AML-193 (cell line): ENCODE measurements at regions not wholly inside any gene's neighbourhood (a gene's known extent, or its start where the extent isn't known, plus 50 kb on each side); places are given as distances from the start of the nearest gene placed in this dataset.
"Not testable (repeated sequence)": the region's sequence is repeated elsewhere in the genome, so short reads cannot be mapped to it uniquely, and the experiment has no call there.

Source experiments
- DNase-seq, 2 experiments: peaks; one replicate each; lab custom pipeline; 2025; lab: John Stamatoyannopoulos, UW

DNA sequence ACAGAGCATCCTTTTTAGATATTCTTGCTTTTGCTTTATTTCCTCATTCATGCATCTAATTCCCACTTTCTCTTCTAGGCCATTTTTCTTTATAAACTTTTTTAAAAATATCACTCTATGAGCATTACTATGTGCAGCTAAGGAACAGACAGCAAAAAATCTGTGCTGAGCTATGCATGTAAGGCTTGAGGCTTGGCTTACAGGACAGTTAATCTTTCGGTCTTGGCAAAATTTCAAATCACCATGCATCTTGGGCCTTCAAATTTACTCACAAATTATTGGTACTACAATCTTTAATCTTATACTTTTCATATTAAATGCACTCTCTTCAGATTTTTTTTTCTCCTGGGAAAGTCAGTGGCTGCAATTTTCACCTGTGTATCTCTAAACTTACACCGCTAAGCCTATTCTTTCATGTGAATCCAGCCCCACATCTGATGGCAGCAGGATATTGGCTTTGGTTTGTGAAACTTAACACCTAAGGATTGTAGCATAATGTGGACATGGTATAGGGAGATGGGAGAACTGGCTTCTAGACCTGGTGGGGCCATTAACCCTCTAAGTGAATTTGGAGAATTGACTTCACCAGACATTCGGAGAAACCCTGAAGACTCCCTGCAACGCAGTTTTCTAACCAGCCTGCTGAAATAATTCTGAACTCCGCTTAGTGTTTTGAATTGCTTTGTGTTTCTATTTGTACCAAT, 278.3 kb downstream of the SPRY1 start:
- no peak for DNase-seq

DNA sequence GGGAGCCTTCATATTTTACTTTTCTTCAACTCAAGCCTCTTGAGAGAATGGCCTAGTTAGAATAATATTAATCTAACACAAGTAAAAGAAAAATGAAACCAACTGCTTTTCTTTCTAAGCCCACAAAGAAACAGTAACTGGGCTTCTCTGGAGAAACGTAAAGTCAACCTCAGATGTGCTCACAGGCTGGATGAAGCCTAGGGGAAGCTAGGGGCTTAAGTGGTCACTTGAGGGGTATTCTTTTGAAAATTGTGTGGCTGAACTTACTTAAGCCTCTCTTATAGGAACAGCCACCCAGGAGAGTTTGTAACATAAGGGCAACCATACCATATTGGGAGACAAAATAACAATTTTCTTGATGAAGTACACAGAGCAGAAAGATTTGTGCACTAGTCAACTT, 279.0 kb downstream of the SPRY1 start:
- no peak for DNase-seq

DNA sequence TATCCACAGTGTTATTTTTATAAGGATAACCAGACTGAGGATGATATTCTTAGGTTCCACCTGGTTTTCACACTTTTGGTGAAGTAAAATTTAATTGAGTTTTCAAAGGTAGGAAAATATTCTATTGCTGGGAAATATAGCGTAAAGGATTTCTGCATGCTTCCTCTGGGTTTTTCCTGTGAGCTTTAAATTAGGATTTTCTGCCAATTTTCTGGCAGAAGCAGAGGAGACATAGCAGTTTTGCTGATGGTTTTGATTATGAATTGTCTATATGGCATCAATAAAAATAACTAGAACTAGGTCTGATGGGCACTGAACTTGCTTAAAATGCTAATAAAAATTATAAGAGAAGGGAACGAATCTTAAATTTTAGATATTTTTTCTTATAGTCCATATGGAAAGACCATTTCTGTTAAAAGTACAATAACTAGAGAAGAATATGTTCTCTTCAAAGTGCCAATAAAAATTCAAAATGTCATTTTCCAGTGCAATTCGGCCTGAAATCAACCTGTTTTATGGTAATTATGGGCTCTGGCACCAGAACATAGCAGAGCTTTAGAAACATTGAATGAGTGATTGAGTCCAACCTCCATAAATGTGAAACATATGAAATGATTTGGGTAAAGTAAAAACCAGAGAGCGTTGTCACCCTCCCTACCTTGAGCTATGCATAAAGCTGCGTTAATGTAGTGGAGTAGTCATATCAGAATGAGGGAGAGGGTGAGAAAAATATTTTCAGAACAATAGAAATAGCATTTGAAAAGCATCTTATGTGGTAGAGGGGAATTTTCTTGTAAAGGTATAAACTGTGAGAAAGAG, 279.7 kb downstream of the SPRY1 start:
- DNase-seq, result no peak

DNA sequence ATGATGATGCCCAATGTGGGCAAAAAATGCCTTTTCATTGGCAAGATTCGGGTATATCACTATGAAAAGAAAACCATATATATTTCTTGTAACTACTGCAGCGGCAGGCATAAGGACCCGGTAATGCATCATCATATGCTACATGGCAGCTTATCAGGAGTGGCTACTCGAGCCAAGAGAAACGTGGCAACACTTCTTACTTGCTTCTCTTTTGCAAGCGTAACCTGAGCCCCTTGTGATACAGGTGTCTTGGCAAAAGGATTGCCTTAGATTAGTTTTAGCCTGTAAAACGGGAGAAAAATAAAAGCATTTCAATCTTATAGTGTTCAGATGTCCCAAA, 280.3 kb downstream of the SPRY1 start:
- DNase-seq, result no peak

DNA sequence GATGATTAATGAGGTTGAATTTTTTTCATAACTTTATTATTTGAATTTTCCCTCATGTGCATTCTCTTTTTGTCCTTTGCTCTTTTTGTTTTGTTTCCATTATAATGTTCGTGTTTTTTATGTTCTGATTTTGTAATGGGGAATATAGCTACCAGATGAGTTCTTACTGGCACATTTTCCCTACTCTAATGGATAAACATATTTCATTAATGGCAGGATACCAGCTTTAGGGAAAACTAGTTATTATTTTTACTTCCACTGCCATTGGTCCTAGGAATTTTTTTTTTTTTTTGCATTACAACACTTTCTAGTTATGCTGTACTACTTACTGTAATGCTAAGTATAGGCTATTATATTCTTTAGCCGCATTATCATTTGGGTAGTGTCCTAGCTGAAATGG, 286.3 kb downstream of the SPRY1 start:
- no peak for DNase-seq

DNA sequence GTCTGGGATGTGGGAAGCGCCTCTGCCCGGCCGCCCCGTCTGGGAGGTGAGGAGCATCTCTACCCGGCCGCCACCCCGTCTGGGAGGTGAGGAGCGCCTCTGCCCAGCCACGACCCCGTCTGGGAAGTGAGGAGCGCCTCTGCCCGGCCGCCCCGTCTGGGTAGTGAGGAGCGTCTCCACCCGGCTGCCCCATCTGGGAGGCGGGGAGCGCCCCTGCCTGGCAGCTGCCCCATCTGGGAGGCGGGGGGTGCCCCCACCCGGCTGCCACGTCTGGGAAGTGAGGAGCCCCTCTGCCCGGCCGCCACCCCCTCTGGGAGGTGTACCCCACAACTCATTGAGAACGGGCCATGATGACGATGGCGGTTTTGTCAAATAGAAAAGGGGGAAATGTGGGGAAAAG, 288.3 kb downstream of the SPRY1 start:
- DNase-seq, result not testable (repeated sequence)

DNA sequence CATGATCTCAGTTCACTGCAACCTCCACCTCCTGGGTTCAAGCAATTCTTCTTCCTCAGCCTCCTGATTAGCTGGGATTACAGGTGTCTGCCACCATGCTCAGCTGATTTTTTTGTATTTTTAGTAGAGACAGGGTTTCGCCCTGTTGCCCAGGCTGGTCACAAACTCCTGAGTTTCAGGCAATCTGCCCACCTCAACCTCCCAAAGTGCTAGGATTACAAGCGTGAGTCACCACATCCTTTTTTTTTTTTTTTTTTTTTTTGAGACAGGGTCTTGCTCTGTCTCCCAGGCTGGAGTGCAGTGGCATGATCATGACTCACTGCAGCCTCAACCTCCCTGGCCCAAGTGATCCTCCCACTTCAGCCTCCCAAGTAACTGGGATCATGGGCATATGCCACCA, 298.9 kb downstream of the SPRY1 start:
- not testable (repeated sequence) for DNase-seq

DNA sequence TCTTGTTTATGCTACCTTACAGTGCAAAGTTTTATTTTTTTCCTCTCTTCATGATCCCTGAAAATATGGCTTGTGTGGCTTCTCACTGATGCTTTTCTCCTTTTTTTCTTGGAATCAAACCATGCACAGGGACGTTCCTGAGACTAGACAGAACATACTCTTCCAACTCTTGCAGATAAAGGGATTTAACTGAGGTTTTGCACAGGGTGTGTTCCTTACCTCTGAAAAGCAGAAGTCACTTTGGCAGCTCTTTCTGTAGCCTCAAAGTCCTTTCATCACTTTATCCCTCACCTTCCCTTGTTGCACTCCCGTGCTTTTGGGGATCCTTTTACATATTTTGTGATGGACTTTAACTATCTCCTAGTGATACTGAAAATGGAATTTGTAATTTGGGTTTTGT, 300.1 kb downstream of the SPRY1 start:
- peak in 1 of 2 experiments; percentile 0 for DNase-seq

DNA sequence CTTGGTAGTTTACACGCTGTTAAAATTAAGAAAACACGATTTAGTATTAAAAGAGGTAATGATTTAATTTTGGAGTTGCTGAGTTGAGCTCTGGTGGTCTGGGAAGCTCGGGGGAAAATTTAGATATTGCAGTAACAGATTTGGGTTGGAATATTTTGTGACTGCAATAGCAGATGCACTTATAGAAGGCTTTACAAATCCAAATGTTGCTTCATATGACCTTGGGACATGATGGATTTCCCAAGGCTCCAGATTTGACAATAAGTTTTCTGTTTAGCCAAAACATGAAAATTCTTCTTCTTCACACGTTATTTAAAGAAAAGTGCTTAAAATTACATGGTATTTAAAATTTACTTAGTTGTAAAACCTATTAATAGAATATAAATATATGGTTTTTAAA, 302.0 kb downstream of the SPRY1 start:
- no peak for DNase-seq

DNA sequence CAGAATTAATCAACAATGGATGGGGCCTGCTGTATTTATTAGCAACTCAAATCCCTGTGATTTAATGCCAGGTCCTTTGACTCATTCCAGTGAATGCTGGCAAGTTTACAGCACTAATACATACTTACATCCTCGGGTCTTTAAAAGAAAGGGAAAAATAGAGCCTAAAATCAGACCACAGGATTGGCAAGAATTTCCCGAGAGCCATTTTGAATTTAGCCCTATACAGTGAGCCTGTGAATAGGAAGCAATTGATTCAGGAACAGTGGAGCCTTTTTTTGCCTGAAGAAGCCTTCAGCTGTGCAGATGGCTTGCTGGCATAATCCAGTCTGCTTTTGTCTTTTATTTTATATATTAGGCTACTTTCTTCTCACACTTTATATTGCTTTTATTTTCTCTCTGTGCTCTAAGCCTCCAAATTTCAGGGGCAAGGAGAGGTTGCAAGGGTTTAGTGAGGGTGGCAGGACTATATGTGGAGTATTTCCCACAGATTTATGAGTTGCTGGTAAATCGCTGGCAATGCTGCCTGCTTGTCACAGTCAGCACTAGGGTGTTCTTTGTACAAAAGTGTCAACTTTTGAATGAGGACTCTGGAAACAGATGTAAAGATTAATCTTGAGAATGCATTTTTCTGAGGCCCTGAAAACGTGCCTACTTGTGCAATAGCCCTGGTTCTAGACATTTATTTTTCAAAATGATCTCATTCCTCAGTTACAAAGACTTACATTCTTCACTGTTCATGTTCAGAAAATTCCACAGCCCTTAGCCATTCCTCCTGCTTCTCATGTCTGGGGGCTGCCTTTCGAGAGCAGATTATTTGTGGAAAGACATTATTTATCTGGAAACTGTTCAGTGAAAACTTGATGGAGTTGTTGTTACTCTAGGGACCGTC, 303.5 kb downstream of the SPRY1 start:
- DNase-seq, result no peak

DNA sequence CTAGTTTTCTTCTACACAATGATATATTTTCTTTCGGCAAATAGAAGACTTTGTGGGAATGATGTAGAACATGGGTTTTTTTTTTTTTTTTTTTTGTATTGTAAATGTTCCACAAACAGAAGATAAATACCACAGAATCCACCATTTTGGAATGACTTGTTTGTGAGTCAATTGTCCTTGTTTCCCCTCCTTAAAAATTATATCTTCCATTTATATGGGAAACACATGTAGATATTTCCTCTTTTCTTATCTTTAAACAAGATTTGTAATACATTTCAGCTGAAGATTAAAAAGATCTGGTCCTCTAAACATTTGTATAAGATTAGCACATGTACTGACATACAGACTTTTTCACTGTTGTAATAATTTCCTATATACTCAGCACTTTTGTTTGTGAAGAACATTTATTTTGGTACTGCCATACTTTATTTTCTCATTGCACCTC, 304.6 kb downstream of the SPRY1 start:
- DNase-seq, result no peak

DNA sequence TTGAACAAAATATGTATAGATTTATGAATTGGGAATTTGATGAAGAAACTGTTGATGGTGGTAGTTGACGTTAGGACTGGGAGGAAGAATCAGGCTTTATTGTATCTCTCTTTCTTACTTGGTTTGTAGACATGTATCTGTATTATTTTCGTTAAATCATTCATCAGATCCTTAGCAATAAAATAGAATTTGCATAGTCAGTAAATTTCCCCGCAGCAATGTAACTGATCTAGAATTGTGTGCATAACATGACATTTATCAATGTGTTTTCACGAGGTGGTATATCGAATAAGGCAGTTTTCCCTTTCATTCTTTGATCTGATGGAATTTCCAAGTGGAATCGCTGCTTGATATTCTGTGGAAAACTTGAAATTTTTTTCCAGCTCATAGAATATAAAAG, 308.8 kb downstream of the SPRY1 start:
- DNase-seq, result no peak

DNA sequence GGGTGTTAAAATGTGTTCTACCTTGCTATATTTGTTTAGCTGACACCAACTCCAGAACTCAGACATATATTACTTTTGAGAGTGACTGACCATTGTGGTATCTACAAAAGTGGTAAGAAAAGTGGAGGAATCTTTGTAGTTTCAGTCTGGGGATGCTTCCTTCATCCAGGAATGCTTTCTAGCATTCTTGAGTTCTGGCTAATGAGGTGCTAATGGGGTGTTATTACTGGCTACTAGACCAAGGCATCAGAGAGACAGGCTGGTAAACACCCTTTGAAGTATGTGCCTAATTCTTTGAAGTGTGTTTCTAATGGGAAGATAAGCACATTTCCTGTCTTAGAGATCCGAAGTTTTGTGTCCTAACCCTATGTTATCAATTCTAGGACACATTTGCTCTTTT, 310.4 kb downstream of the SPRY1 start:
- DNase-seq, result no peak

DNA sequence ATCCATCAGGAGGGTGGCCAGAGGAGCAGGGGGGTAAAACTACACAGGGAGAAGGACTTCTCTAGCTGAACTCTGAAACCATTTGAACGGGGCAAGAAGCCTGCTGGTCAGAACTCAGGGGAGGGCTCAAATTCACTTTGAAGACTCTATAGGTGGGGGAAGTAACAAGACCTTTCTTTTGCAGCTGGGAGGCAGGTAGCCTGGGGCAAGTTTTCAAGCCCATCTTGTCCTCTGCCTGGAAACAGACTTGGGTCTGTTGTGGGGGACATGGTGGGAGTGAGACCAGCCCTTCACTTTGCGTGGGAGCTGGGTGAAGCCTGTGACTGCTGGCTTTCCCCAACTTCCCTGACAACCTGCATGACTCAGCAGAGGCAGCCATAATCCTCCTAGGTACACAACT, 312.3 kb downstream of the SPRY1 start:
- DNase-seq, result no peak

DNA sequence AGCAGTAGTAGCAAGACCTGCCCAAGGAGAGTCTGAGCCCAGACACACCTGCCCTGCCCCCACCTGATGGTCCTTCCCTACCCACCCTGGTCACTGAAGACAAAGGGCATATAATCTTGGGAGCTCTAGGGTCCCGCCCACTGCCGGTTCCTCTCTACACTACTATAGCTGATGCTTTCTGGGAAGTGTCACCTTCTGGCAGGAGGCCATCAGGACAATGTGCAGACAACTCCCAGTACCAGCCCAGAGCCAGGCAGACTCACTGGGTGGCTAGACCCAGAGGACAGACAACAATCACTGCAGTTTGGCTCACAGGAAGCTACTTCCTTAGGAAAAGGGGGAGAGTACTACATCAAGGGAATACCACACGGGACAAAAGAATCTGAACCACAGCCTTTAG, 312.7 kb downstream of the SPRY1 start:
- no peak for DNase-seq

DNA sequence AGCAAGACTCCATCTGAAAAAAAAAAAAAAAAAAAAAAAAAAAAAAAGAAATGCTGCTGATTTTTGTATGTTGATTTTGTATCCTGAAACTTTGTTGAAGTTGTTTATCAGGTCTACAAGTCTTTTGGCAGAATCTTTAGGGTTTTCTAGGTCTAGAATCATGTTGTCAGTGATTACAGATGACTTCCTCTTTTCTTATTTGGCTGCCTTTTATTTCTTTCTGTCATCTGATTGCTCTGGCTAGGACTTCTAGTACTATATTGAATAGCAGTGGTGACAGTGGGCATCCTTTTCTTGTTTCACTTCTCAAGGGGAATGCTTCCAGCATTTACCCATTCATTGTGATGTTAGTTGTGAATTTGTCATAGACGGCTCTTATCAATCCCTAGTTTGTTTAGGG, 334.4 kb downstream of the SPRY1 start:
- DNase-seq, result peak in 1 of 2 experiments; percentile 12

DNA sequence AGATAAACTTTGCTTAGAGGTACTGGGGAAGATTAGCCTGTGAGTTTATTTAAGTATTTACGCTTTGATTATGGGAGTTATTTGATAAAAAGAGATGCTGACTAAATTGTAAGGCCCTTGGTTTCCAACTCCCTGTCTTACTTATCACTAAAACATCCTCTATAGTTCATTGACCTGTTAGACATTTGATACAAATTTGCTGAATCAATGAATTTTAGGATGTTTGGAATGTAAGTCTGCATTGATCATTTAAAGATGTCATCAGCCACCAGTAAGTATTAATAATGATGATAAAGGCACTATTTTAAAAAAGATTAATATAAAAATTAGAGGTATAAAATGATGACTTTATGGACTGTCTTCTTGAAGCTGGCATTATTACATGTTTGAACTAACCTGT, 340.6 kb downstream of the SPRY1 start:
- no peak for DNase-seq

DNA sequence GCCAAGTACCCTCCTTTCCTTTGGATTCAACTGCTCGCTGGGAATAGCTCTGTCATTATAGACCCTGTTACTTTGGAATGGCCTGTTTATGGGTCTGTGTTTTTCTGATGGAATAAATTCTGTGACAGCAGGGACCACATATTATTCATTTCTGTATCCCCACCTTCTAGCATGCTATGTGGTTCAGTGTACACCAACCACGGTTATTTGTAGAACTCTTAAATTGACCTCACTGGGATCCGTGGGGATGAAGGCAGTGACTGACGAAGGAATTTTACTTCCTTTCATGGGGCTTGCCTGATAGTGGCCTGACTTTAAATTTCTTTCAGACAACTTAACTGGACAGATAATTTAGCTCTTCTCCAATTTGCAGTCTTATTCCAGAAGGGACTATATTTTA, 343.2 kb downstream of the SPRY1 start:
- DNase-seq, result no peak

DNA sequence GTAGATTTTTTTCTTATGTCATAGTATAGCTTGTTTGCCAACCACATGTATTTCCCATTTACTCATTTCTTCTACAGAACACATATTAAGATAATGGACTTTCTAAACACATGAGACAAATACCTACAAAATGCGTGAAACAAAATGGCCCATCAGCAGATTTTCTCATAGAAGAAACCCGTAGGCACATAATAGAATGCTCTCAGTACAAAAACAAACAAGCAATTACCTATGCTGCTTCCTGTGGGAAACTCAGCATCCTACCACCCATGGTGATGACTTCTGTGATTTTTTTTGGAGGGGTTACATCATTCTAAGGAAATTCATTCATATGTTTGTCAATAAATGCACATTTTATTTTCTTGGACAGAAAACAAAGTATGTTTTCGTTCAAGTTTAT, 343.6 kb downstream of the SPRY1 start:
- DNase-seq, result no peak

DNA sequence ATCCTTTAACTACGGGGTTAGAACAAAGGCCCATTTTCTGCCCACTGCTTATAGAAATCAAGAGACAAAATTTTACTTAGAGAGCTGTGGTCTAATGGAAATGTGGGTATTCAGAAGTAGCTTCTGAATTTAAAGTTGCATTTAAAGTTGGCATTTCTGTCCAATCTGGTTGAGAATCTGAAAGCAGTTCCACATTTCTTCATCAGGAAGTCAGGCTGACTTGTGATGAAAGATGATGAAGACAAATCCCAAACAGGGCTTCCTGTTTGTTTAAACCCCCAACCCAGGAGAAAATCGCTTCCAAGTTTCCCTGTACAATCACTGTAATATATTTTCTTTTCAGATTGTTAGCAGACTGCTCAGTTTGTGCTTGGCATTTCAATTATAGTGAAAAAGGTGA, 345.3 kb downstream of the SPRY1 start:
- DNase-seq, result peak in 1 of 2 experiments; percentile 3

DNA sequence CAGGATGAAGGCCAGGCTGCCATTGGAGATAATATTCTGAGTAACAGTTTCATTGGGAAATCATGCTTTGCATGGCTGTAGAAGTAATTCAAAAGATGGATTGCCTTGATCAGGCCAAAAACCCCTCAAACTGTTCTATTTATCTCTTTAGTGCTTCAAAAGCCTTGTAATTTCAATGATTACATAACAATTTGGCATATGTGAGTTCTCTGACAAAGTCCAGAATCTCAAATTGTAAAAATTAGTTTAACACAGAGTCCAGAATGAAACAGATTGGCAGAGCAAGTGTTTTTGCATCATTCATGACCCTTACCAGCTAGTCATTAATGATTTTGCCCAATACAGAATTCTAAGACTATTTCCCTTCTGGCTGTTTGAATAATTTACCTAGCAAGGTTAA, 347.3 kb downstream of the SPRY1 start:
- DNase-seq, result no peak

DNA sequence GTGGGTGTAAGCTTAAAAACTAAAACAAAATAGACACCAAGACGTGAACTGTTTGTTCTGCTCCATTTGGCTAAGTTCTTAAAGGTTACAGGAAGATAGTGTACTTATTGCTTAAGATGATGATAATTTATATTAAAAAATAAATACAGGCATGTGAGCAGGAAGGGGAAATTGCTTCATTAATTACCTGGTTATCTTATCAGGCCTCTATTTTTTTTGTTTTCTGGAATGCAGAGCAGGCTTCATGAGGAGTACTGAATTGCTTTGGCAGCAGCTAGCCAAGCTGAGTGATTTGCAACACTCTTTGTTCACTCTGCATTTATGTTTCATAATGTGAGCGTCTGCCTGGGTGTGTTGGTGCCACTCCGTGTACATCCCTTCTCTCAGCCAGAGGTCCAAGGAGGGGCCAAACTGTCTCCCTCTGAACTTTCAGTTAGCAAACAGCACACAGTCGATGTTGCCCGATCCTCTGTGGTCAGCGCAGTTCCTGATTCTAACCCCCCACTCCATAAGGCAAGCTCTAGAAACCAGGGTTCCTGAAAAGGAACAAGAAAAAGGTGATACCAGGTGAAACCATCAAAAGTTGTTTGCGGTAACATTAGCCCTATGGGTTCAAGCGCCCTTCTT, 348.2 kb downstream of the SPRY1 start:
- no peak for DNase-seq
